ENCODE measurements at regions not wholly inside any gene's neighbourhood (a gene's known extent, or its start where the extent isn't known, plus 50 kb on each side); places are given as distances from the start of the nearest gene placed in this dataset.
A peak's percentile ranks its signal among the peaks of the same experiment; 100 is the strongest.
"Not testable (repeated sequence)": the region's sequence is repeated elsewhere in the genome, so short reads cannot be mapped to it uniquely, and the experiment has no call there.

DNA sequence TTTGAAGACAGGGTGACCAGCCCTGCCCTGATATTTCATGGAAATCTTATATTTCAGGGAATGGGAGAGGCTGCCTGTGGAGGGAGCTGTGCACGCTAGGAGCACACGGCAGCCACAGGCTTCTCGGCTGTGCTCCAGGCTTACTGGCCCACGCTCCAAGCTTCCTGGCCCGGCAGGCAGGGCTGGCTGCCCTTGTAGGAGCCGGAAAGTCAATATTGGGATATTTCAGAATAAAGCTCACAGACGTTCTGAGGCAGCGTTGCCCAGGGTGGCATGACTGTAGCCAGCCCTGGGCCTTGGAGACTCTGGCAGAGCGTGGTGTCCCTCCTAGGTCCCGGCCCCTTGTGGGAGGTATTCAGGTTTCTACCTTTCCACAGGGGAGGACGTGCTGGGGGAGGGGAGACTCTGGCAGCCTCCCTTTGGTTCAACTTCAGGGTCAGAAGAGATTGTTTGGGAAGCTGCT is 95.6 kb downstream of the NPIPB11 start:
- Histone ChIP-seq H3K9me3 (ENCODE audit: control insufficient read depth in 3 of 3, low read length in 3 of 3) (no peaks in the 10 kb centered on the region), H3K36me3 (ENCODE audit: control insufficient read depth in 3 of 3, insufficient read depth in 3 of 3, low read length in 3 of 3) (no peaks in the 10 kb centered on the region), H3K27me3 (ENCODE audit: control insufficient read depth in 3 of 3, insufficient read depth in 3 of 3, low read length in 3 of 3) (no peaks in the 10 kb centered on the region), H3K9ac (ENCODE audit: low read depth in 1 of 3, low read length in 3 of 3) (peak overlapping the region in 1 of 3 donors; percentile 40), H3K4me3 (ENCODE audit: low read length in 3 of 3) (no peak overlapping the region), H3K27ac (ENCODE audit: low read depth, low read length) (peak overlapping the region; percentile 51), H3K4me1 (ENCODE audit: control insufficient read depth in 3 of 3, insufficient read depth in 3 of 3, low read length in 3 of 3) (peaks cover 3 to 10% (median 6%) of the 10 kb centered on the region in 3 donors)

- H3K4me3 ChIP-seq (ENCODE audit: low read length in 3 of 3); H3K27ac ChIP-seq (ENCODE audit: low read depth, low read length); H3K27me3 ChIP-seq (ENCODE audit: control insufficient read depth in 3 of 3, insufficient read depth in 3 of 3, low read length in 3 of 3); H3K4me1 ChIP-seq (ENCODE audit: control insufficient read depth in 3 of 3, insufficient read depth in 3 of 3, low read length in 3 of 3); H3K36me3 ChIP-seq (ENCODE audit: control insufficient read depth in 3 of 3, insufficient read depth in 3 of 3, low read length in 3 of 3); H3K9me3 ChIP-seq (ENCODE audit: control insufficient read depth in 3 of 3, low read length in 3 of 3); H3K9ac ChIP-seq (ENCODE audit: low read depth in 1 of 3, low read length in 3 of 3): not testable (repeated sequence)
Observed at GRCh38 chr16:29310243-29310642, 96.3 kb downstream of the NPIPB11 start.

GRCh38 chr16:29309601-29310000 is 96.9 kb downstream of the NPIPB11 start:
- H3K27ac ChIP-seq (ENCODE audit: low read depth, low read length); H3K4me1 ChIP-seq (ENCODE audit: control insufficient read depth in 3 of 3, insufficient read depth in 3 of 3, low read length in 3 of 3); H3K9me3 ChIP-seq (ENCODE audit: control insufficient read depth in 3 of 3, low read length in 3 of 3); H3K36me3 ChIP-seq (ENCODE audit: control insufficient read depth in 3 of 3, insufficient read depth in 3 of 3, low read length in 3 of 3); H3K4me3 ChIP-seq (ENCODE audit: low read length in 3 of 3); H3K27me3 ChIP-seq (ENCODE audit: control insufficient read depth in 3 of 3, insufficient read depth in 3 of 3, low read length in 3 of 3); H3K9ac ChIP-seq (ENCODE audit: low read depth in 1 of 3, low read length in 3 of 3): not testable (repeated sequence)

DNA sequence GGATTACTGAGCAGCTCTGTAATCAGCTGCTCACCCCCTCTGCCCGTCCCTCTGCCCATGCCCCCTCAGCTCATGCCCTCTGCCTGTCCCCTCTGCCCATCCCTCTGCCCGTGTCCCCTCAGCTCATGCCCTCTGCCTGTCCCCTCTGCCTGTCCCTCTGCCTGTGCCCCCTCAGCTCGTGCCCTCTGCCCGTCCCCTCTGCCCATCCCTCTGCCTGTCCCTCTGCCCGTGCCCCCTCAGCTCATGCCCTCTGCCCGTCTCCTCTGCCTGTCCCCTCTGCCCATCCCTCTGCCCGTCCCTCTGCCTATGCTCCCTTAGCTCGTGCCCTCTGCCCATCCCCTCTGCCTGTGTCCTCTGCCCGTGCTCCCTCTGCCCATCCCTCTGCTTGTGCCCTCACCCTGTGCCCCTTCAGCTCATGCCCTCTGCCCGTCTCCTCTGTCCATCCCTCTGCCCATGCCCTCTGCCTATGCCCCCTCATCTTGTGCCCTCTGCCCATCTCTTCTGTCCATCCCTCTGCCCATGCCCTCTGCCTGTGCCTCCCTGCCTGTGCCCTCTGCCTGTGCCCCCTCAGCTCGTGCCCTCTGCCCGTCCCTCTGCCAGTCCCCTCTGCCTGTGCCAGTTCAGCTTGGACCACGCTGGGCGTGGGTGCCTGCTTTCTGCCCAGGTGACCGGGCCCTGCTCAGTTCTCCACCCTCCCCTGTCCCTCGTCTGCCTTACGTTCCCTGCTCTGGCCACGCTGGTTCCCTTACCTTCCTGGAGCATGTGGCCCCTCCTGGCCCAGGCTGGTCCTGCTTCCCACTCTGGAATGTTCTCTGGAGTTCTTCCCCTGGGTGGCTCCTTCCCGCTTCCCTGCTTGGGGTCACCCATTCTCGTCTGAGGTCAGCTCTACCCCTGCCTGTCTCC is 97.6 kb downstream of the NPIPB11 start:
- H3K27me3 ChIP-seq (ENCODE audit: control insufficient read depth in 3 of 3, insufficient read depth in 3 of 3, low read length in 3 of 3) = no peaks in the 10 kb centered on the region
- no peaks in the 10 kb centered on the region for H3K9me3 ChIP-seq (ENCODE audit: control insufficient read depth in 3 of 3, low read length in 3 of 3)
- no peak overlapping the region for H3K27ac ChIP-seq (ENCODE audit: low read depth, low read length)
- no peaks in the 10 kb centered on the region for H3K36me3 ChIP-seq (ENCODE audit: control insufficient read depth in 3 of 3, insufficient read depth in 3 of 3, low read length in 3 of 3)
- no peak overlapping the region for H3K4me3 ChIP-seq (ENCODE audit: low read length in 3 of 3)
- H3K4me1 ChIP-seq (ENCODE audit: control insufficient read depth in 3 of 3, insufficient read depth in 3 of 3, low read length in 3 of 3) = peaks cover 3 to 9% (median 6%) of the 10 kb centered on the region in 3 donors
- no peak overlapping the region for H3K9ac ChIP-seq (ENCODE audit: low read depth in 1 of 3, low read length in 3 of 3)

DNA sequence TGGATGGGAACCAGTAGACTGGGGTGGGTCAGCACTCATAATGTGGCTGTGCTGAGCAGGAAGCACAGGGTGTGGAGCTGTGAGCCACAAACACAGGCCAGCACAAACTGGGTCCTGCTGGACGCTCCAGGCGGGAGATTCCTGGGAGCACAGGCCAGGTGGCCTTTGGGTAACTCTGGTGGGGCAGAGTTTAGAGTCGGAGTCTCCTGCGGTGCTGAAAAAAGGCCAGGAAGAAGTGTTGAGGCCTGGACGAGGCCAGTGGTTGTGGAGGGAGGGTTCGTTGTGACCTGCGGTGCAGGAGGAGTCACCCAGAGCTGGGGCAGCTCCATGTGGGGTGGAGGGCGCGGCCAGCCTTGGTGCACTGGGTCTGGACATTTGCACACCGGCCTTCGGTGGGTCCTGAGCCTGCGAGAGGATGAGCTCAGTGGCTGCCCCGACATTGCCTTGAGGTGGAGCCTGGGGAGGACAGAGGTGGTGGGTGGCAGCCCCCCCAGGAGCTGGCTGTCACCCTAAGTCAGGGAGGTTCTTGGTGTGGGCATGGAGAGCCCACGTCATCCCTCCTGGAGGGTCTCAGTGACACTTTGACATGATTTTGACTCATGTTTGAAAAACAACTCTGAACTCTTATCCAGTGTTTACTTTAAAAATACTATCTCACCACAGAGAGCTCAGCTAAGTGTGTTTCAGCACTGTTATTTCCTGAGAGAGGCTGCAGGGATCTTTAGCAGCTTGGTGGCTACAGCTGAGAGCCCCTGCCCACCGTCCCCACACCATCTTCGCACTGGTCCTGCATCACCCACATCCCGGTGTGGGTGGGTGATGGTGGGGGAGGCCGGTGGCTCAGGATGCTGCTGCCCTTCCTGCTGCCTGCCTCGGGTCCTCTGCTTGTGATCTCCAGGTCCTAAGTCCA is 98.7 kb downstream of the NPIPB11 start:
- Histone ChIP-seq H3K4me3 (ENCODE audit: low read length in 3 of 3) (no peak overlapping the region), H3K9me3 (ENCODE audit: control insufficient read depth in 3 of 3, low read length in 3 of 3) (peaks cover 0 to 2% (median 0%) of the 10 kb centered on the region in 3 donors), H3K4me1 (ENCODE audit: control insufficient read depth in 3 of 3, insufficient read depth in 3 of 3, low read length in 3 of 3) (peaks cover 3 to 9% (median 6%) of the 10 kb centered on the region in 3 donors), H3K9ac (ENCODE audit: low read depth in 1 of 3, low read length in 3 of 3) (no peak overlapping the region), H3K36me3 (ENCODE audit: control insufficient read depth in 3 of 3, insufficient read depth in 3 of 3, low read length in 3 of 3) (peaks cover 2 to 6% (median 3%) of the 10 kb centered on the region in 3 donors), H3K27ac (ENCODE audit: low read depth, low read length) (no peak overlapping the region), H3K27me3 (ENCODE audit: control insufficient read depth in 3 of 3, insufficient read depth in 3 of 3, low read length in 3 of 3) (no peaks in the 10 kb centered on the region)

DNA sequence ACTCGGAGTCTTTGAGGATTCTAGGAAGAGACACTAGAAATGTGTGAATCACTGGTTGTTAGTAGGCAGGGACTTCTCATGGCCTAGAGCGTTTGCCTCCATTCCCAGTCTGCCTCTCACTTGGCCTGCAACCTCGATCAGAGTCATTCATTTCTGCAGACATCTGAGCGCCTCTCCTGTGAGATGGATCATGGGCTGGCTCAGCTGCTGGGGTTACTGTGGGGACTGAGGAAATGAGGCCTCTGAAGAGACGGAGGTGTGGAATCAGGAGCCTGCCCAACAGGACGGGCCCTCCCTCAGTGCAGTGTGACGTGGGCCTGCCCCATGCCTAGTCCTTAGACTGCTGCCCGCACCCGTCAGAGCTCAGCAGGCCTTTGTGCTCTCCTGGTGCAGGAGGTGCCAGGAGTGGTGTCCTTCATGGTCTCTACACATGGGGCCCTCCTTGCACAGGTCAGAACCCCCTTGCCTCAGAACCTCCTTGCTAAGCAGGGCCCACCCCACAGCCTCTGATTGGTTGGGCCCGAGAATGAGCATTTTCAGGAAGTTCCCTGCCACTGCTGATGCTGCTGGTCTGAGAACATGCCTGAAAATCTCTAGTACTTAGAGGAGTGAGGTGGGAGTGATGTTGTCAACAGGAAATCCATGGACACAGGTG is 99.4 kb downstream of the NPIPB11 start:
- Histone ChIP-seq H3K9ac (ENCODE audit: low read depth in 1 of 3, low read length in 3 of 3) (no peak overlapping the region), H3K9me3 (ENCODE audit: control insufficient read depth in 3 of 3, low read length in 3 of 3) (peaks cover 0 to 2% (median 0%) of the 10 kb centered on the region in 3 donors), H3K27me3 (ENCODE audit: control insufficient read depth in 3 of 3, insufficient read depth in 3 of 3, low read length in 3 of 3) (no peaks in the 10 kb centered on the region), H3K4me3 (ENCODE audit: low read length in 3 of 3) (no peak overlapping the region), H3K36me3 (ENCODE audit: control insufficient read depth in 3 of 3, insufficient read depth in 3 of 3, low read length in 3 of 3) (peaks cover 2 to 8% (median 3%) of the 10 kb centered on the region in 3 donors), H3K4me1 (ENCODE audit: control insufficient read depth in 3 of 3, insufficient read depth in 3 of 3, low read length in 3 of 3) (peaks cover 3 to 9% (median 6%) of the 10 kb centered on the region in 3 donors), H3K27ac (ENCODE audit: low read depth, low read length) (no peak overlapping the region)

GRCh38 chr16:29306201-29306600 is 100.3 kb downstream of the NPIPB11 start:
- Histone ChIP-seq H3K27ac (ENCODE audit: low read depth, low read length) (no peak overlapping the region), H3K4me1 (ENCODE audit: control insufficient read depth in 3 of 3, insufficient read depth in 3 of 3, low read length in 3 of 3) (peaks cover 0 to 6% (median 5%) of the 10 kb centered on the region in 3 donors), H3K36me3 (ENCODE audit: control insufficient read depth in 3 of 3, insufficient read depth in 3 of 3, low read length in 3 of 3) (peaks cover 2 to 8% (median 3%) of the 10 kb centered on the region in 3 donors), H3K27me3 (ENCODE audit: control insufficient read depth in 3 of 3, insufficient read depth in 3 of 3, low read length in 3 of 3) (no peaks in the 10 kb centered on the region), H3K4me3 (ENCODE audit: low read length in 3 of 3) (no peak overlapping the region), H3K9ac (ENCODE audit: low read depth in 1 of 3, low read length in 3 of 3) (no peak overlapping the region), H3K9me3 (ENCODE audit: control insufficient read depth in 3 of 3, low read length in 3 of 3) (peaks cover 0 to 2% (median 0%) of the 10 kb centered on the region in 3 donors)

- H3K4me1 ChIP-seq (ENCODE audit: control insufficient read depth in 3 of 3, insufficient read depth in 3 of 3, low read length in 3 of 3); H3K36me3 ChIP-seq (ENCODE audit: control insufficient read depth in 3 of 3, insufficient read depth in 3 of 3, low read length in 3 of 3); H3K27ac ChIP-seq (ENCODE audit: low read depth, low read length); H3K9me3 ChIP-seq (ENCODE audit: control insufficient read depth in 3 of 3, low read length in 3 of 3); H3K27me3 ChIP-seq (ENCODE audit: control insufficient read depth in 3 of 3, insufficient read depth in 3 of 3, low read length in 3 of 3); H3K9ac ChIP-seq (ENCODE audit: low read depth in 1 of 3, low read length in 3 of 3); H3K4me3 ChIP-seq (ENCODE audit: low read length in 3 of 3): not testable (repeated sequence)
Observed at GRCh38 chr16:29305018-29305417, 101.5 kb downstream of the NPIPB11 start.

GRCh38 chr16:29304251-29304650 is 102.3 kb downstream of the NPIPB11 start:
- Histone ChIP-seq H3K4me1 (ENCODE audit: control insufficient read depth in 3 of 3, insufficient read depth in 3 of 3, low read length in 3 of 3) (peaks cover 0 to 3% (median 2%) of the 10 kb centered on the region in 3 donors), H3K4me3 (ENCODE audit: low read length in 3 of 3) (no peak overlapping the region), H3K9me3 (ENCODE audit: control insufficient read depth in 3 of 3, low read length in 3 of 3) (peaks cover 0 to 2% (median 0%) of the 10 kb centered on the region in 3 donors), H3K36me3 (ENCODE audit: control insufficient read depth in 3 of 3, insufficient read depth in 3 of 3, low read length in 3 of 3) (peaks cover 2 to 8% (median 3%) of the 10 kb centered on the region in 3 donors), H3K9ac (ENCODE audit: low read depth in 1 of 3, low read length in 3 of 3) (no peak overlapping the region), H3K27ac (ENCODE audit: low read depth, low read length) (no peak overlapping the region), H3K27me3 (ENCODE audit: control insufficient read depth in 3 of 3, insufficient read depth in 3 of 3, low read length in 3 of 3) (no peaks in the 10 kb centered on the region)
